ENCODE measurements at regions not wholly inside any gene's neighbourhood (a gene's known extent, or its start where the extent isn't known, plus 50 kb on each side); places are given as distances from the start of the nearest gene placed in this dataset.

DNA sequence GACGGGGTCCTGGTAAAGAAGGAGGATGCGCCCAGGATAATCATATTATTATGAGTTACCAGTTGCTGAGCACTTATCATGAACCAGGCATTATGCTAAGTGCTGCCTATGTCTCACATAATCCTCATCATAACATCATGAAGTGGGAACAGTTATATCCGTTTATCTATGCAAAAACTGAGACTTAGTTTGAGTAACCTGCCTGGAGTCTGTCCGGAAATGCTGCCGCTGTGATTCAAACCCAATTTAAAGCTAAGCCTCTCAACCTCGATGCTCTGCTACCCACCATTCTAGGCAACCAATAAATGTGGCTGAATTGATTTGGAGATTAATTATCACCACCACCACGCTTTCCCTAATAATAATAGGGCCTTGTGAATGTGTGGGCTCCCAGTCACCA lies 111.5 kb upstream of the CLMP start:
- no peak for DNase-seq
- Mint-ChIP-seq H3K27me3 (peaks cover 4% of the 10 kb centered on the region), H3K4me3 (no peak overlapping the region), H3K36me3 (no peaks in the 10 kb centered on the region), H3K27ac (no peak overlapping the region), H3K4me1 (peaks cover 40% of the 10 kb centered on the region), H3K9me3 (no peaks in the 10 kb centered on the region)
- ATAC-seq (ENCODE audit: low read depth): no peak
- POLR2A ChIA-PET: no interaction called here

DNA sequence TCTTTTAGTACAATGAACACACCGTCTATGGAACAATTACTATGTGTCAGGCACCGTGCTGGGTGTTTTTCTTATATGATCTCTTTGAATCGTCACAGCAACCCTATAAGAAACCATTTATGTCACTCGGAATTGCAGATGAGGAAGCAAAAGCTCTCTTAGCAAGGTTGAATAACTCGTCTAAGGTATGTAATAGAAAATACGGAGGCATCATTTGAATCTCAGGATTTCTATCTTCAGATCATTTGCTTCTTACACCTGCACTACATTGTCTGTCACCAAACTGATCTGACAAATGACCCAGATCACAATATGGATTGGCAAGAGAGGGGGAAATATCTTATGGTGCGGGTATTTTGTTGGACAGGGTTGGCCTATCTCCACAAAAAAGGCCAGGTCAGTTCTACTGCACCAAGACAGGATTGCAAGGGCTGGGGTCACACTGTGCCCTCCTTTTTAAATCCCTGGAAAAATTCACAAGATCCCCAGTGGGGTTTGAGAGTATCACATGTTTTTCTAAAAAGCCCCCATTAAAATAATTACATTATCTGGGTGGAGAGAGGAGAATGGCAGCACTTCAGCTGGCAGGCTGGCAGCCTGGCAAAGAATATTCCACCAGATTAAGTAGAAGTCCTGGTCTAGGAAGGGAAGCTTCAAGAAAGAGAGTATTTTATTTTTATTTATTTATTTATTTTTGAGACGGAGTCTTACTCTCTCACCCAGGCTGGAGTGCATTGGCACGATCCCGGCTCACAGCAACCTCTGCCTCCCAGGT lies 110.7 kb upstream of the CLMP start:
- Mint-ChIP-seq H3K4me1 (peaks cover 47% of the 10 kb centered on the region), H3K4me3 (no peak overlapping the region), H3K9me3 (no peaks in the 10 kb centered on the region), H3K27me3 (peaks cover 4% of the 10 kb centered on the region), H3K27ac (no peak overlapping the region), H3K36me3 (no peaks in the 10 kb centered on the region)
- POLR2A ChIA-PET: interaction anchor here (0.6 kb wide), 1 partner anchor 102 kb away, joined by 3 read pairs; no protein-coding TSS in a partner anchor
- no peak for ATAC-seq (ENCODE audit: low read depth)
- no peak for DNase-seq

DNA sequence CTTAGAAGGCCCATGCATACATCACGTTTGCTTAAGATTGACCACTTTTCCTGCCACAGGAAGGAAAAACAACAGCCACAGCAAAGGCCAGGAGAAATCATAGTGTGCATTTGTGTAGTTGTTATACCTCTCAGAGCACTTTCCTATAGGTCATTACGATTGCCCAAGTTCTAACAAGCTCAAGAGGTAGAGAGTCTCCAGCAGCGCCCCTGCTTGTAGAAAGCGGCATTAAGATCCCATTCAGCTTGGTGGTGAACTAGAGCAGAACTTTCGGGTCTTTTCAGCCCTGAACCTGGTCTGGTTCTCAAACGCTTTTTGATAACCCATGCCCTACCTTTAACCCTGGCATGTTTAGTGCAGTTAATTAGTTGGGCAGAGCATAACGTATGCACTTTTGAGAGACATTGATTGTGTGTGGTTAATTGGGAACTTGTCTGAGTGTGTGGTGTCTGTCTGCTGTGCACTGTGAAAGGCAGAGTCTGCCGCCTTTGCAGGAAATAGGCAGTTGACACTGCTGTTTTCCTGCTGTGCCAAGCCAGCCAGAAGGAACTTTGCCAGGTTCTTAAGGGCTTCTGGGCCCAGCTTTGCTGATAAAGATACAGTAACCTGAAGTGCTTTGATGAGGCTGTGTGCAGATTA lies 109.9 kb upstream of the CLMP start:
- H3K36me3 Mint-ChIP-seq: no peaks in the 10 kb centered on the region
- peaks cover 48% of the 10 kb centered on the region for H3K4me1 Mint-ChIP-seq

DNA sequence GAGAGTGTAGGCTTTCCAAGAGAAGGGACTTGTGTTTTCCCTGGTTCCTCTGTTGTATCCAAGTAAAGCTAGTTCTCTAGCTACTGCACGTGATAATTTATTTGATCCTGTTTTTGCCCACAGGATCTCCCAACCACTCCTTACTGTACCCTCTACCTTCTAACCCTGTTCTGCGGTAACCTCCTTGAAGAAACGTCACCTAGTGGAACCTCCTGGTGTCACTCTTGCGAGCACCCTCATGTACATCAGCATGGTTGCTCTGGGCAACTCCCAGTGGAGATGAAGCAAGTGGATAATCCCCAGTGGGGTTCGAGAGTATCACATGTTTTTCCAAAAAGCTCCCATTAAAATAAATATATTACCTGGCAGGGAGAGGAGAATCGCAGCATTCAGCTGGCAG lies 108.9 kb upstream of the CLMP start:
- no peak overlapping the region for H3K27ac Mint-ChIP-seq
- no peaks in the 10 kb centered on the region for H3K36me3 Mint-ChIP-seq
- no peak overlapping the region for H3K4me3 Mint-ChIP-seq
- H3K9me3 Mint-ChIP-seq: no peaks in the 10 kb centered on the region
- POLR2A ChIA-PET: interaction anchor here (2.2 kb wide), 1 partner anchor 54 kb away, joined by 7 read pairs; no protein-coding TSS in a partner anchor
- peaks cover 4% of the 10 kb centered on the region for H3K27me3 Mint-ChIP-seq
- peaks cover 48% of the 10 kb centered on the region for H3K4me1 Mint-ChIP-seq
- DNase-seq (no peak), ATAC-seq (ENCODE audit: low read depth) (no peak)

More for the DNA sequence above, 109.9 kb upstream of the CLMP start:
- peaks cover 4% of the 10 kb centered on the region for H3K27me3 Mint-ChIP-seq
- no peak overlapping the region for H3K27ac Mint-ChIP-seq
- DNase-seq (no peak), ATAC-seq (ENCODE audit: low read depth) (no peak)
- POLR2A ChIA-PET: interaction anchor here (0.6 to 2.2 kb wide), 2 partner anchors 53 to 102 kb away, joined by 3 to 7 read pairs; no protein-coding TSS in a partner anchor
- no peaks in the 10 kb centered on the region for H3K9me3 Mint-ChIP-seq
- no peak overlapping the region for H3K4me3 Mint-ChIP-seq

DNA sequence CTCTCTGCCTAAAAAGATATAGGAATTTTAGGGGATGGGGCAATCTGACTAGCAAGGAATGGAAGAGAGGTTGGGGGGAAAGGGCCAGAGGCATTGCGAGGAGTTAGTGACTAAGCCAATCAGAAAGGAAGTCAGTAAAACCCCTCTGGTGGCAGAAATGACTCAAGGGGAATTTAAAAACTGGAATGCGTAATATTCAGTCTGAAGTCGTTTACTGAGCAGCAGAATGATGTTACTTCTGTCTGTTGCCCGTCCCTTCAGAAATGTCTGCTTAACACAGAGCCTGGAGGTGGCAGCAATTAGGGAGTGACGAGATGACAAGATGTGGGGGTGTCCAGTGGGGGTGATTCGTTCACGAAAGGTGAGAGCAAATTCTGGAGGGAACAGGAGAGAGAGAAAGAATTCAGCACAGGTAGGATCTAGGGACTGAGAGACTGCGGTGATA lies 107.7 kb upstream of the CLMP start:
- no peak for DNase-seq
- Mint-ChIP-seq H3K9me3 (no peaks in the 10 kb centered on the region), H3K36me3 (no peaks in the 10 kb centered on the region), H3K27me3 (peaks cover 4% of the 10 kb centered on the region), H3K4me1 (peaks cover 48% of the 10 kb centered on the region), H3K4me3 (peak overlapping the region; percentile 18), H3K27ac (peak overlapping the region; percentile 15)
- peak; percentile 12 for ATAC-seq (ENCODE audit: low read depth)
- POLR2A ChIA-PET: interaction anchor here (2.2 kb wide), 1 partner anchor 55 kb away, joined by 7 read pairs; no protein-coding TSS in a partner anchor

DNA sequence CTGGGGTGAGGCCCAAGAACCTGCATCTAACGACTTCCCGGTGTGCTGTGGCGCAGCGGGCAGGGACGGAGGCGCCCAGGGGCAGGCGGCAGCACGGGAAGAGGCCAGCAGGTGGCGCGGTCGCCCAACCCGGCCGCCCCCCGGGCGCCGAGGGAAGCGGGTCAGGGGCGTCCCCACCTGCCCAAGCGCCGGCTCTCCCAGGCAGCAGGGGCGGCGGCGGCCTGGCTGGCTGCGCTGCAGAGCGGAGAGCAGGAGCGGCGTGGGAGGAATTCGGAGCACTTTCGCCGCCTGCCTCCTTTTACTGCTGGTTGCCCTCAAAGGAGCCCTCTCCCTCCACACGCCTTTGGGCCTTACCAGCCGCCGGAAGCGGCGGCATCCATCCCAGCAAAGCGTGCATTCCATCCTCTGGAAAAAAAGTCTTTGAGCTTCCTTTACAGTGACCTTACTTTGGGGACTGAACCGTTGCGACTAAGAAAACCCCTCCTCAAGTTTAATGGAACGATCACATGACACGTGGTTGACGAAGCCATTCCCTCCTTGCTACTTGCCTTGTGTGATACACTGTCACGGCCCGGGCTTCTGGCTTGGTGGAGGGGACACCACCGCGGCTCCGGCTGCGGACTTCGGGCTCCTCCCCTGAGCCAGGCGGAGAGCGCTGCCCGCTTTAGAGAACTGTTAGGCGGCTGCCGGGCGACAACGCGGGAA lies 106.8 kb upstream of the CLMP start:
- Mint-ChIP-seq H3K27ac (peak overlapping the region; percentile 35), H3K9me3 (no peaks in the 10 kb centered on the region), H3K4me1 (peaks cover 47% of the 10 kb centered on the region), H3K36me3 (no peaks in the 10 kb centered on the region), H3K4me3 (peak overlapping the region; percentile 66), H3K27me3 (peaks cover 4% of the 10 kb centered on the region)
- ATAC-seq (ENCODE audit: low read depth) (peak; percentile 91), DNase-seq (peak; percentile 89)
- POLR2A ChIA-PET: interaction anchor here (1.7 kb wide), 1 partner anchor 177 kb away, joined by 3 read pairs; no protein-coding TSS in a partner anchor

DNA sequence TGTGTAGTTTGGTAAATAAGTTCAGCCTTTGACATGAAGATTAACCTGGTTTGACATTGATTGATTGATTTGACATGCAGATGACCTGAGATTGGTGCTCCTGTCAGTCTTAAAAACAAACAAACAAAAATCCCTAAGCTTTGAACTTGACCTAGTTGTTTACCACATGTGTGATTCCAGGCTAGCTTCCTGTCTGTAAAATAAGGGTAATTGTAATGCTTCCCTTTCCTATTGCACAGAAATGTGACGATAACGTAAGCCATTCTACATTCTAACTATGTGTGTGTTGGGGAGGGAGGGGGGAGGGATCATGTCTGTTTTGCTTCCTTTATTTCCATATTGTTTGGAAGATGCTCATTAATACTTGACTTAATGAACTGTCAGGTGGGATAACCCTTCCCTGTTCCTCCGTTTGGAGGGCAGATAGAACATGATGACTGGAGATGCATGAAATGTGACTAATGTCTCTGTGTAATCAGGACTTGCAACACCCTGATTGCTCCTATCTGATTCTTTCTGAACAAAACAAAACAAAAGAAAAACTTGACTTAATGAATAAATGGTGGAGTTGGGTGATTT lies 106.1 kb upstream of the CLMP start:
- no peak overlapping the region for H3K27ac Mint-ChIP-seq
- peak overlapping the region; percentile 51 for H3K4me3 Mint-ChIP-seq
- peaks cover 4% of the 10 kb centered on the region for H3K27me3 Mint-ChIP-seq
- POLR2A ChIA-PET: interaction anchor here (1.7 kb wide), 1 partner anchor 177 kb away, joined by 3 read pairs; no protein-coding TSS in a partner anchor
- DNase-seq (no peak), ATAC-seq (ENCODE audit: low read depth) (no peak)
- H3K36me3 Mint-ChIP-seq: no peaks in the 10 kb centered on the region
- H3K9me3 Mint-ChIP-seq: no peaks in the 10 kb centered on the region
- H3K4me1 Mint-ChIP-seq: peaks cover 45% of the 10 kb centered on the region

DNA sequence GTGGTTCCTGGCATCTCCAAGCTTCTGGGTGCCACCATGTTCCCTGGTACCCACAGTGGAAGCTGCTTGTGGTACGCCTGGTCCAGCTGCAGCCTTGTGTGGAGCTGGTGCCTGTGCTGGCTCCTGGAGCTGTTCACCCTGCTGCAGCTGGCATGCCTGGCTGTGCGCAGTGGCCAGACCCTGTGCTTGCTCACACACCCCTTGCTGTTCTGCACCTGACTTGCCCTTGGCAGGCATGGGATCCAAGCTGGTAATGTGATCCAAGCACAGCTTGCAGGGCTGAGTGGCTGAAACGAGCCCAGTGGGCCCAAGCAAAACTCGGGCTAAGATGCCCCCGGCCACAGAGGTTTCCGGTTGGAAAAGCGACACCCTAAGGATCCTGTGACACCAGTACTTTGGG lies 104.7 kb upstream of the CLMP start:
- POLR2A ChIA-PET: interaction anchor here (0.8 kb wide), 1 partner anchor 134 kb away, joined by 5 read pairs; no protein-coding TSS in a partner anchor
- Mint-ChIP-seq H3K36me3 (no peaks in the 10 kb centered on the region), H3K27me3 (peaks cover 3% of the 10 kb centered on the region), H3K4me1 (peaks cover 35% of the 10 kb centered on the region), H3K4me3 (no peak overlapping the region), H3K27ac (no peak overlapping the region), H3K9me3 (no peaks in the 10 kb centered on the region)
- ATAC-seq (ENCODE audit: low read depth) (no peak), DNase-seq (no peak)

DNA sequence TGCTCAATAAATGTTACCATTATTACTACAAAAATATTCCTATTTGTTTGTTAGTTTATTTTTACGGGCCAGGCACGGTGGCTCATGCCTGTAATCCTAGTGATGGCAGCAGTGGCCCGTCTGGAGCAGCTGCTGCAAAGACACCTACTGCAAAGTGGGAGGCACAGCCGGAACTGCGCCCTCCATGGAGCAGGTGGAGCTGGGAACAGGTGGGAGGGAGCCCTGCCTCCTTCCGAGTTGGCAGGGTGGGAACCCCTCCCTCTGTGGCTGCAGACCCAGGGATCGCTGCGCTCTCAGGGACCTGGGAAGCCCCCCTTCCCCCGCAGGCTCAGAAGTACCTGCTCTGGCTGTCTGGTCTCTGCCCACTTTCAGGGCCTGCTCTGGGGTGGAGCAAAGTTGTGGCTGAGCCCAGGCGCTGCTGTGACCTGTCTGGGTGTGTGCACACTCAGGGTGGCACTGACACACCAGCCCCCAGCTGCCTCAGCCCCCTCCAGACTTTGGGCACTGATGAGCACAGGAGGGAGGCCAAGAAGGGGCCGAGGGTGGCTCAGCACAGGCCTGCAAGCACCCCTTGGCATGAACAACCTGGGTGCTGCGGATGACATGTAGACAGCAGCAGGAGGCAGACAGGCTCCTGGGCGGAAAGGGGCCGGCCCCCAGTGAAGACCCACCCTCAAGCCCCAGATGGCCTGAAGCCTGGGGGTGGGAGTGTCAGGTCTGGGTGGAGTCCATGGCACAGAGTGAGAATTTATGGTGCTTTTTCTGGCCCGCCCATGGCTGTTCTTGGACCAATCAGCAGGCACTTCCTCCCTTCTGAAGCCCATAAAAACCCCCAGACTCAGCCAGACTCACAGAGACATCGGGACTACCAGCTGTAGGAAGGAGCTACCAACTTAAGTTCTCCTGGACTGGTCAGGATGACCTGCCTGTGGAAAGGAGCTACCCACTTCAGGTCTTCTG lies 103.7 kb upstream of the CLMP start:
- Mint-ChIP-seq H3K27me3 (peaks cover 3% of the 10 kb centered on the region), H3K36me3 (no peaks in the 10 kb centered on the region), H3K9me3 (no peaks in the 10 kb centered on the region), H3K4me3 (no peak overlapping the region), H3K4me1 (peaks cover 25% of the 10 kb centered on the region), H3K27ac (no peak overlapping the region)
- no peak for ATAC-seq (ENCODE audit: low read depth)
- DNase-seq: no peak
- POLR2A ChIA-PET: no interaction called here

DNA sequence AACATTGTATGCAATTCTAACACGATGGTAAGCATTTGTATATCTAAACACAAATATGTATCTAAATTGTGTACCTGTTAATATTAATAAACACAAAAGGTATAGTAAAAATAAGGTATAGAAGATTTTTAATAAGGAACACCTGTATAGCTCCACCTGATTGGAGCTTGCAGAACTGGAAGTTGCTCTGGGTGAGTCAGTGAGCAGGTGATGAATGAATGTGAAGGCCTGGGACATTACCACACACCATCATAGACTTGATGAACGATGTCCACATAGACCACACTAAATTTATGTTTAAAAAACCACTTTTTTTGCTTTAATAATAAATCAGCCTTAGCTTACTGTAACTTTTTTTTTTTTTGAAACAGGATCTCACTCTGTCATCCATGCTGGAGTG lies 97.6 kb upstream of the CLMP start:
- Mint-ChIP-seq H3K4me3 (no peak overlapping the region), H3K4me1 (no peaks in the 10 kb centered on the region), H3K27me3 (peaks cover 8% of the 10 kb centered on the region), H3K36me3 (no peaks in the 10 kb centered on the region), H3K27ac (no peak overlapping the region), H3K9me3 (peaks cover 2% of the 10 kb centered on the region)
- no peak for ATAC-seq (ENCODE audit: low read depth)
- DNase-seq: no peak
- POLR2A ChIA-PET: no interaction called here

DNA sequence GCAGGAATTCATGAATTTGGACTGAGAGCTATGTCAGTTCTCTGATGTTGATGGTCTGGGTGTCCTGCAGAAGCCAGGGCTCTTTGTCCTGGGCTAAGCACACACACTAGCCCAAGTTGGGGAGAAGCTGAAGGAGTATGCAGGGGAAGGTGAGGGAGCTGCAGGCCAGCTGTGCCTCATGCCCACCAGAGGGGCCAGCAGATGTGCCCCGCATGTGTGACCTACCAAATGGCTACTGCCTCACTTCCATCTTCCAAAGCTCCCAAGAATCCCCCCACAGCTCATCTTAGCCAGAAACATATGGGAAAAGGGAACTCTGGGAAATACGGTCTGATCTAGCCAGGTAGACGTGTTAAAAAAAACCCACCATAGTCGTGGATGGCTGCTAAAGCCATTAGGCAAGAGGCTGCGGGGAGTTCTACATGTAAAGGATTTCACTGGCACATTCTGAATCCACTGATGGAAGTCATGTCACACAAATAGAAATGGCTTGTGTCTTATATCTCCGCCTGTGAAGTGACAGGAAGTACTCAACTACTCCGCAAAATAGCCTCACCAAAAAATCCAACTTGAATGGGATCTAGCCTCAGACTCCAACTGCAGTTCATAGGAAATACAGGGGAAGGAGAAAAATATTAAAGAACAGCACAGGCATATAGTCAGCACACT lies 96.3 kb upstream of the CLMP start:
- DNase-seq: no peak
- peaks cover 2% of the 10 kb centered on the region for H3K9me3 Mint-ChIP-seq
- no peak overlapping the region for H3K27ac Mint-ChIP-seq
- H3K4me1 Mint-ChIP-seq: no peaks in the 10 kb centered on the region
- POLR2A ChIA-PET: interaction anchor here (1.1 kb wide), 1 partner anchor 229 kb away, joined by 3 read pairs; the partner anchor contains the start of gene HSPA8
- no peak for ATAC-seq (ENCODE audit: low read depth)
- no peak overlapping the region for H3K4me3 Mint-ChIP-seq
- no peaks in the 10 kb centered on the region for H3K36me3 Mint-ChIP-seq
- peaks cover 8% of the 10 kb centered on the region for H3K27me3 Mint-ChIP-seq

DNA sequence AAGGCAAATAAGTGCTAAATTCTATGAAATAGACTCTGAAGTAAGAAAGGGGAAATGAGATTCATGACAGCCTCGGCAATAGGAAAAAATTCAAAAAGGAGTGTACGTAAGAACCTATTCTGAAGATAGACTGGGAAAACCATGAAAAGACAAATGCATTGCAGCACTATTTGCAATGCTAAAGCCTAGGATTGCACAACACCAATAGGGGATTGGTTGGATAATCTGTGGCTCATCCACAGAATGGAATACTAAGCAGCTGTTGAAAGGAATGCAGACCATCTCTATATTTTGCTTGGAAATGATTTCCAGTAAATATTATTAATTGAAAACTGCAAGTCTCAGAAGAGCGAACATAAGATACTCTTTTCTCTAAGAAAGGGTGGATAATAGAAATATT lies 91.7 kb upstream of the CLMP start:
- Mint-ChIP-seq H3K9me3 (peaks cover 2% of the 10 kb centered on the region), H3K4me1 (no peaks in the 10 kb centered on the region), H3K27me3 (peaks cover 31% of the 10 kb centered on the region), H3K27ac (no peak overlapping the region), H3K4me3 (no peak overlapping the region), H3K36me3 (no peaks in the 10 kb centered on the region)
- POLR2A ChIA-PET: no interaction called here
- DNase-seq: no peak
- no peak for ATAC-seq (ENCODE audit: low read depth)

Measured in activated naive CD8-positive, alpha-beta T cell treated with anti-CD3 and anti-CD28 coated beads, Interleukin-2, amount 10 ng/mL, durations not matched to agents 7 days and 5 days (primary cell).